ENCODE measurements at regions not wholly inside any gene's neighbourhood (a gene's known extent, or its start where the extent isn't known, plus 50 kb on each side); places are given as distances from the start of the nearest gene placed in this dataset.

GRCh38 chr2:4354164-4354563 is 650.8 kb downstream of the DCDC2C start:
- Histone ChIP-seq H3K4me3 (ENCODE audit: low read depth, low read length) (no peak overlapping the region), H3K4me1 (ENCODE audit: control insufficient read depth, insufficient read depth, low read length) (no peaks in the 10 kb centered on the region), H3K9me3 (ENCODE audit: control insufficient read depth, insufficient read depth, low read depth, low read length) (no peaks in the 10 kb centered on the region), H3K36me3 (ENCODE audit: control insufficient read depth in 2 of 2, insufficient read depth in 1 of 2, low read length in 2 of 2) (no peaks in the 10 kb centered on the region), H3K27ac (ENCODE audit: extremely low read depth, low read depth, low read length) (no peak overlapping the region)
- POLR2A ChIA-PET: no interaction called here
- CTCF ChIA-PET: interaction anchor here (0.6 to 1.8 kb wide), 12 partner anchors 8 to 1952 kb away, joined by 3 to 8 read pairs (median 4); no protein-coding TSS in a partner anchor
- no peak for TF ChIP-seq ZSCAN30 (tag by site-specific recombination; IDR thresholded peaks at IDR 0.05)
- TF ChIP-seq ZNF530 (tag by site-specific recombination; IDR thresholded peaks at IDR 0.05; ENCODE audit: low read depth): no peak
- TF ChIP-seq GLIS1 (tag by site-specific recombination; IDR thresholded peaks at IDR 0.05): no peak
- TF ChIP-seq ZNF677 (tag by site-specific recombination; IDR thresholded peaks at IDR 0.05): no peak
- TF ChIP-seq ZNF629 (tag by site-specific recombination; IDR thresholded peaks at IDR 0.05): no peak
- no peak for TF ChIP-seq ZNF544 (tag by site-specific recombination; IDR thresholded peaks at IDR 0.05)
- no peak for TF ChIP-seq ZNF239 (tag by site-specific recombination; IDR thresholded peaks at IDR 0.05)
- TF ChIP-seq, protein P1, sequence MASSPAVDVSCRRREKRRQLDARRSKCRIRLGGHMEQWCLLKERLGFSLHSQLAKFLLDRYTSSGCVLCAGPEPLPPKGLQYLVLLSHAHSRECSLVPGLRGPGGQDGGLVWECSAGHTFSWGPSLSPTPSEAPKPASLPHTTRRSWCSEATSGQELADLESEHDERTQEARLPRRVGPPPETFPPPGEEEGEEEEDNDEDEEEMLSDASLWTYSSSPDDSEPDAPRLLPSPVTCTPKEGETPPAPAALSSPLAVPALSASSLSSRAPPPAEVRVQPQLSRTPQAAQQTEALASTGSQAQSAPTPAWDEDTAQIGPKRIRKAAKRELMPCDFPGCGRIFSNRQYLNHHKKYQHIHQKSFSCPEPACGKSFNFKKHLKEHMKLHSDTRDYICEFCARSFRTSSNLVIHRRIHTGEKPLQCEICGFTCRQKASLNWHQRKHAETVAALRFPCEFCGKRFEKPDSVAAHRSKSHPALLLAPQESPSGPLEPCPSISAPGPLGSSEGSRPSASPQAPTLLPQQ (tag by site-specific recombination; IDR thresholded peaks at IDR 0.05): no peak
- TF ChIP-seq ZNF48 (tag by site-specific recombination; IDR thresholded peaks at IDR 0.05): no peak
- TF ChIP-seq ZNF280D (tag by site-specific recombination; IDR thresholded peaks at IDR 0.05): no peak

DNA sequence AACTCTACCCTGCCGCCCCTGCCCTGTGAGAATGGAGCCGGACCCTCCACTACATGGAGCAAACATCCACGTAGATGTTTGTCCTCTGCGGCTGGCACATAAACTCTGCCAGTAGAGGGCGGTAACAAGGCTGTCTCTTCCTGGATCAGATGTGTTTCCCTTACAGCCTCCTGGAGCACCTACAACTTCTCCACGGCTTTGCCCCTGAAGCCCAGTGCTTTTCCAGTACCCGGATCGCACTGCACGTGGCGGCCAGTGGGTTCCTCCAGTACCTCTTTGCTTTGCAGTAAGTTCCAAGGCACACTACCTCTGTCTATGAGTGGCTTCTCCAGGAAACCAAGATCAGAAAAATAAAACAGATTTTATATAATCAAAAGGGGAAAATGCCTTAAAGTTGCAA is 651.3 kb downstream of the DCDC2C start:
- H3K36me3 ChIP-seq (ENCODE audit: control insufficient read depth in 2 of 2, insufficient read depth in 1 of 2, low read length in 2 of 2): no peaks in the 10 kb centered on the region
- no peak overlapping the region for H3K4me3 ChIP-seq (ENCODE audit: low read depth, low read length)
- no peaks in the 10 kb centered on the region for H3K9me3 ChIP-seq (ENCODE audit: control insufficient read depth, insufficient read depth, low read depth, low read length)
- POLR2A ChIA-PET: no interaction called here
- TF ChIP-seq ZNF768 (tag by site-specific recombination; IDR thresholded peaks at IDR 0.05) (no peak), ZNF548 (tag by site-specific recombination; IDR thresholded peaks at IDR 0.05) (no peak), ZNF654 (tag by site-specific recombination; IDR thresholded peaks at IDR 0.05; ENCODE audit: low read depth) (0 out of 2 replicates have a peak, but pooled peaks have one; percentile 14), REPIN1 (tag by site-specific recombination; IDR thresholded peaks at IDR 0.05; ENCODE audit: low read depth) (no peak), SP7 (tag by site-specific recombination; IDR thresholded peaks at IDR 0.05) (no peak), ZNF510 (tag by site-specific recombination; IDR thresholded peaks at IDR 0.05; ENCODE audit: insufficient replicate concordance) (no peak)
- no peak overlapping the region for H3K27ac ChIP-seq (ENCODE audit: extremely low read depth, low read depth, low read length)
- no peaks in the 10 kb centered on the region for H3K4me1 ChIP-seq (ENCODE audit: control insufficient read depth, insufficient read depth, low read length)
- CTCF ChIA-PET: interaction anchor here (0.6 to 1.8 kb wide), 10 partner anchors 8 to 1952 kb away, joined by 3 to 8 read pairs (median 4); no protein-coding TSS in a partner anchor

DNA sequence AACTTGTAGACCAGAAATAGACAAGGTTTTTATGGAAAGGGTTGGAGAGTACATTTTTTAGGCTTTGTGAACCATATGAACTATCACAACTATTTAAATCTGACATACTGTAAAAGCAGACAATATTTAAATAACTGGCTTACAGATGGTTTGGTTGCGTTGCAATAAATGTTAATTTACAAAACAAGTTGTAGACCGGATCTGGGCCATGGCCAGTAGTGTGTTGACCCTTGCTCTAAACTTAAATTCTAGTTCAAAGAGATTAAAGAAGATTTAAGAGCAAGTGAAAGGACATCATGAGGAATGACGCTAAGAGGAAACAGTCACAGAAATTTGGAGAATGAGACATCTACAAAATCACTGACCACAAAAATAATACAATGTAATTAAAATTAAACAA is 652.7 kb downstream of the DCDC2C start:
- Histone ChIP-seq H3K4me3 (ENCODE audit: low read depth, low read length) (no peak overlapping the region), H3K4me1 (ENCODE audit: control insufficient read depth, insufficient read depth, low read length) (no peaks in the 10 kb centered on the region), H3K36me3 (ENCODE audit: control insufficient read depth in 2 of 2, insufficient read depth in 1 of 2, low read length in 2 of 2) (no peaks in the 10 kb centered on the region), H3K27ac (ENCODE audit: extremely low read depth, low read depth, low read length) (no peak overlapping the region), H3K9me3 (ENCODE audit: control insufficient read depth, insufficient read depth, low read depth, low read length) (no peaks in the 10 kb centered on the region)
- ChIA-PET POLR2A (no interaction called here), CTCF (interaction anchor here (0.6 kb wide), 1 partner anchor 322 kb away, joined by 4 read pairs; no protein-coding TSS in a partner anchor)
- TF ChIP-seq SALL2 (tag by site-specific recombination; IDR thresholded peaks at IDR 0.05; ENCODE audit: borderline replicate concordance): no peak
- no peak for TF ChIP-seq OSR2 (tag by site-specific recombination; IDR thresholded peaks at IDR 0.05)
- TF ChIP-seq TCF7L2 (IDR thresholded peaks at IDR 0.05; ENCODE audit: borderline replicate concordance, low read depth, low read length): no peak
- TF ChIP-seq ZNF521 (tag by site-specific recombination; IDR thresholded peaks at IDR 0.05): no peak
- no peak for TF ChIP-seq ZNF76 (tag by site-specific recombination; IDR thresholded peaks at IDR 0.05; ENCODE audit: borderline replicate concordance, low read depth)
- no peak for TF ChIP-seq KLF7 (tag by site-specific recombination; IDR thresholded peaks at IDR 0.05; ENCODE audit: borderline replicate concordance)
- no peak for TF ChIP-seq ZXDB (tag by site-specific recombination; IDR thresholded peaks at IDR 0.05)
- TF ChIP-seq ZNF660 (tag by site-specific recombination; IDR thresholded peaks at IDR 0.05): no peak
- no peak for TF ChIP-seq EGR2 (tag by site-specific recombination; IDR thresholded peaks at IDR 0.05; ENCODE audit: low read depth)
- TF ChIP-seq, protein P2, sequence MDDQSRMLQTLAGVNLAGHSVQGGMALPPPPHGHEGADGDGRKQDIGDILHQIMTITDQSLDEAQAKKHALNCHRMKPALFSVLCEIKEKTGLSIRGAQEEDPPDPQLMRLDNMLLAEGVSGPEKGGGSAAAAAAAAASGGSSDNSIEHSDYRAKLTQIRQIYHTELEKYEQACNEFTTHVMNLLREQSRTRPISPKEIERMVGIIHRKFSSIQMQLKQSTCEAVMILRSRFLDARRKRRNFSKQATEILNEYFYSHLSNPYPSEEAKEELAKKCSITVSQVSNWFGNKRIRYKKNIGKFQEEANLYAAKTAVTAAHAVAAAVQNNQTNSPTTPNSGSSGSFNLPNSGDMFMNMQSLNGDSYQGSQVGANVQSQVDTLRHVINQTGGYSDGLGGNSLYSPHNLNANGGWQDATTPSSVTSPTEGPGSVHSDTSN (CRISPR knock-in tag; IDR thresholded peaks at IDR 0.05): no peak
- TF ChIP-seq, protein P3, sequence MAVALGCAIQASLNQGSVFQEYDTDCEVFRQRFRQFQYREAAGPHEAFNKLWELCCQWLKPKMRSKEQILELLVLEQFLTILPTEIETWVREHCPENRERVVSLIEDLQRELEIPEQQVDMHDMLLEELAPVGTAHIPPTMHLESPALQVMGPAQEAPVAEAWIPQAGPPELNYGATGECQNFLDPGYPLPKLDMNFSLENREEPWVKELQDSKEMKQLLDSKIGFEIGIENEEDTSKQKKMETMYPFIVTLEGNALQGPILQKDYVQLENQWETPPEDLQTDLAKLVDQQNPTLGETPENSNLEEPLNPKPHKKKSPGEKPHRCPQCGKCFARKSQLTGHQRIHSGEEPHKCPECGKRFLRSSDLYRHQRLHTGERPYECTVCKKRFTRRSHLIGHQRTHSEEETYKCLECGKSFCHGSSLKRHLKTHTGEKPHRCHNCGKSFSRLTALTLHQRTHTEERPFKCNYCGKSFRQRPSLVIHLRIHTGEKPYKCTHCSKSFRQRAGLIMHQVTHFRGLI (tag by site-specific recombination; IDR thresholded peaks at IDR 0.05): no peak
